Right lobe of liver (tissue), 6 donors: ENCODE measurements at regions not wholly inside any gene's neighbourhood (a gene's known extent, or its start where the extent isn't known, plus 50 kb on each side); places are given as distances from the start of the nearest gene placed in this dataset.

ENCODE experiments used
- ATAC-seq, 4 donors: fragments of 200-7000 bp; cut with Tn5 transposase; one replicate each; pipeline ENCODE4 v1.9.1; 2020; ENCODE audit warnings: mild to moderate bottlenecking in 4 of 4, moderate library complexity in 4 of 4
- DNase-seq, 3 donors: peaks; one replicate each; pipeline ENCODE4 v3.0.0-alpha.2; 2020
- H3K27ac ChIP-seq, 3 donors: fragments of 200-600 bp; one replicate each; pipeline ENCODE4 v1.8.0; 2022
- H3K27me3 ChIP-seq, 2 donors: fragments of 200-600 bp; one replicate each; pipeline ENCODE4 v1.8.0; 2022
- H3K36me3 ChIP-seq, 4 donors: fragments of 200-600 bp; sonication (generic) in 1 of 4; one replicate each; pipeline versions ENCODE4 v1.5.1 to v1.8.0; 2017 to 2022; ENCODE audit warnings: control low read depth in 1 of 4
- H3K4me1 ChIP-seq, 4 donors: fragments of 200-600 bp; sonication (generic) in 1 of 4; one replicate each; pipeline versions ENCODE4 v1.5.1 to v1.8.0; 2017 to 2022; ENCODE audit warnings: control low read depth in 1 of 4
- H3K4me3 ChIP-seq, 3 donors: fragments of 200-600 bp; one replicate each; pipeline ENCODE4 v1.8.0; 2022
- H3K9me3 ChIP-seq, 4 donors: fragments of 200-600 bp; sonication (generic) in 1 of 4; one replicate each; pipeline versions ENCODE4 v1.5.1 to v1.8.0; 2017 to 2022; ENCODE audit warnings: control low read depth in 1 of 4
- POLR2A ChIP-seq: fragments of 450-650 bp; IDR thresholded peaks from one replicate; pipeline ENCODE4 v1.6.1; 2017; ENCODE audit warnings: antibody characterized with exemption, mild to moderate bottlenecking
- WGBS: methylation state at CpG from one replicate; pipeline ENCODE4 v1.1.6; 2018; ENCODE audit warnings: low coverage, low lambda C conversion rate; ENCODE audit not compliant: insufficient coverage; ENCODE audit errors: missing lambda C conversion rate; 5-methylcytosine and 5-hydroxymethylcytosine counted together
- intact Hi-C, 2 donors: fragments of 100-400 bp; cut with DNase I; formaldehyde crosslinking; loops; one replicate each; pipeline versions ENCODE4 v1.11.2 to v1.14.1; 2022
- TF ChIP-seq, protein P1 (sequence below), 4 donors: fragments of 200-600 bp in 3 of 4; fragments of 450-650 bp in 1 of 4; IDR thresholded peaks; one replicate each; pipeline versions ENCODE4 v1.5.1 to v1.8.0; 2016 to 2022; ENCODE audit warnings: antibody characterized with exemption in 4 of 4, mild to moderate bottlenecking in 2 of 4
- donor health status: DM: no; HTN: yes; CAD: no.
- donor health status: DM: no; HTN: no; CAD: no.
- donor health status: DM: no; HTN: no; CAD: no.
- donor health status: DM: no; HTN: yes; CAD: no.
- donor health status: DM: no; HTN: yes; CAD: no.

- no peaks in the 10 kb centered on the region for H3K36me3 ChIP-seq
- DNase-seq (no peak), ATAC-seq (no peak)
- no peaks in the 10 kb centered on the region for H3K9me3 ChIP-seq
- H3K27ac ChIP-seq: no peak overlapping the region
- H3K4me1 ChIP-seq: no peaks in the 10 kb centered on the region
- H3K27me3 ChIP-seq: no peaks in the 10 kb centered on the region
- no peak overlapping the region for H3K4me3 ChIP-seq
- intact Hi-C loops: no loop called here
- WGBS: 93% methylated on average over 2 of the region's 4 CpGs
- TF ChIP-seq POLR2A: no peak
- TF ChIP-seq, protein P1, sequence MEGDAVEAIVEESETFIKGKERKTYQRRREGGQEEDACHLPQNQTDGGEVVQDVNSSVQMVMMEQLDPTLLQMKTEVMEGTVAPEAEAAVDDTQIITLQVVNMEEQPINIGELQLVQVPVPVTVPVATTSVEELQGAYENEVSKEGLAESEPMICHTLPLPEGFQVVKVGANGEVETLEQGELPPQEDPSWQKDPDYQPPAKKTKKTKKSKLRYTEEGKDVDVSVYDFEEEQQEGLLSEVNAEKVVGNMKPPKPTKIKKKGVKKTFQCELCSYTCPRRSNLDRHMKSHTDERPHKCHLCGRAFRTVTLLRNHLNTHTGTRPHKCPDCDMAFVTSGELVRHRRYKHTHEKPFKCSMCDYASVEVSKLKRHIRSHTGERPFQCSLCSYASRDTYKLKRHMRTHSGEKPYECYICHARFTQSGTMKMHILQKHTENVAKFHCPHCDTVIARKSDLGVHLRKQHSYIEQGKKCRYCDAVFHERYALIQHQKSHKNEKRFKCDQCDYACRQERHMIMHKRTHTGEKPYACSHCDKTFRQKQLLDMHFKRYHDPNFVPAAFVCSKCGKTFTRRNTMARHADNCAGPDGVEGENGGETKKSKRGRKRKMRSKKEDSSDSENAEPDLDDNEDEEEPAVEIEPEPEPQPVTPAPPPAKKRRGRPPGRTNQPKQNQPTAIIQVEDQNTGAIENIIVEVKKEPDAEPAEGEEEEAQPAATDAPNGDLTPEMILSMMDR (IDR thresholded peaks at IDR 0.05): no peak
These were observed 266.2 kb upstream of the IRX1 start for GRCh38 chr5:3329427-3329826.

DNA sequence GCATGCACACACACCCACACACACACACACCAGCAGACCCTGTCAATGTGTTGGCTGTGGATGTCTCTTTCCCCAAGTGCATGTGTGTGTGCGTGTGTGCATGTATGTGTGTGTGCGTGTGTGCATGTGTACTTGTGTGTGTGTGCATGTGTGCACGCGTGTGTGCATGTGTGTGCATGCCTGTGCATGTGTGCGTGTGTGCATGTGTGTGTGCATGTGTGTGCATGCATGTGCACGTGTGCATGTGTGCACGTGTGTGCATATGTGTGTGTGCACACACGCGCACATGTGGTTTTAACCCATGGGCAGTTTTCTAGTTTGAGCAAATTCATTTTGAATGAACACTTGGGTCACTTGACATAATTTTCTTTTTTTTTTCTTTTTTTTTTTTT, 268.8 kb upstream of the IRX1 start:
- 81% methylated on average over 6 of the region's 9 CpGs for WGBS

GRCh38 chr5:3325972-3326840, 269.4 kb upstream of the IRX1 start:
- no peaks in the 10 kb centered on the region for H3K36me3 ChIP-seq
- no peaks in the 10 kb centered on the region for H3K4me1 ChIP-seq
- intact Hi-C loops: no loop called here
- no peak overlapping the region for H3K27ac ChIP-seq
- no peaks in the 10 kb centered on the region for H3K9me3 ChIP-seq
- 73% methylated on average over 28 of the region's 36 CpGs for WGBS
- ATAC-seq (no peak), DNase-seq (no peak)
- no peak overlapping the region for H3K4me3 ChIP-seq
- TF ChIP-seq POLR2A: no peak
- TF ChIP-seq, protein P1 (IDR thresholded peaks at IDR 0.05): no peak
- H3K27me3 ChIP-seq: no peaks in the 10 kb centered on the region

More for the DNA sequence above, 268.8 kb upstream of the IRX1 start:
- H3K36me3 ChIP-seq: no peaks in the 10 kb centered on the region
- intact Hi-C loops: no loop called here
- no peak overlapping the region for H3K4me3 ChIP-seq
- H3K4me1 ChIP-seq: no peaks in the 10 kb centered on the region
- DNase-seq (no peak), ATAC-seq (no peak)
- H3K27me3 ChIP-seq: no peaks in the 10 kb centered on the region
- no peaks in the 10 kb centered on the region for H3K9me3 ChIP-seq
- H3K27ac ChIP-seq: no peak overlapping the region
- TF ChIP-seq POLR2A: no peak
- TF ChIP-seq, protein P1 (IDR thresholded peaks at IDR 0.05): no peak

GRCh38 chr5:3325201-3325971, 270.2 kb upstream of the IRX1 start:
- no peak for TF ChIP-seq POLR2A
- TF ChIP-seq, protein P1 (IDR thresholded peaks at IDR 0.05): no peak
- Histone ChIP-seq H3K27me3 (no peaks in the 10 kb centered on the region), H3K27ac (no peak overlapping the region), H3K4me3 (no peak overlapping the region), H3K9me3 (no peaks in the 10 kb centered on the region), H3K4me1 (no peaks in the 10 kb centered on the region), H3K36me3 (no peaks in the 10 kb centered on the region)
- WGBS: 80% methylated on average over 23 of the region's 28 CpGs
- intact Hi-C loops: no loop called here
- no peak for ATAC-seq
- DNase-seq: no peak
